ENCODE measurements at regions not wholly inside any gene's neighbourhood (a gene's known extent, or its start where the extent isn't known, plus 50 kb on each side); places are given as distances from the start of the nearest gene placed in this dataset.
"Not testable (repeated sequence)": the region's sequence is repeated elsewhere in the genome, so short reads cannot be mapped to it uniquely, and the experiment has no call there.

DNA sequence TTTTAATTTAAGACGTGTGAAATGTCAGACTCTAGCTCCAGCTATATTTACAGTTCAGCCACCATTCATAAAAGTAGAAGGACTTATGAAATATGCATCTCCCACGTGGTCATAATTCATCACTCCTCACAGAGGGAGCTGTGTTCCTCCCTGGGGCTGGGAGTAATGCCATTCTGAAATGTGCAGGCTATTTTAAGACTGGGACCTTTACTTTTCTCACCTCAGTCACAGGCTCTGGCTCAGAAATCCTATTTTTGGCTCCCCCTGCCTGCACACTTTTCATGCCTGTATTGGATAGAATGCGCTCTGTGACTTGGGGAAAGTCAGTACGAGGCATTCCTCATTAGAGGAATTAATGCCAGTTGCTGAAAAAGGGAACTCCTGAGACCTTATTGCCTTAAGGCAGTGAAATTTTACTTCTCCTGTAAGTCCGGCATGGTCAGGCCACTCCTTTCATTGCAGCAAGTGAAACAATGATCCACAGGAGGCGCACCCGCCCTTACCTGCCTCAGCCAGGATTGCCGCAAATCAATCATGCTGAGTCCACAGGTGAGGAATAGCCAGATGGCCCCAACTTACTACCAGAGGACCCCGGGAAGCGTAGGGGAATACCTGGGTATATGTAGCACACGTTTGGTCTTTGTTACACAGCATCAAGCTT lies 1133.2 kb upstream of the TMEM132C start:
- no peaks in the 10 kb centered on the region for H3K36me3 ChIP-seq (ENCODE audit: control insufficient read depth in 2 of 2, insufficient read depth in 2 of 2, low read length in 1 of 2)
- ChIA-PET RAD21 (ENCODE audit: unreplicated experiment) (no interaction called here), POLR2A (no interaction called here), CTCF (interaction anchor here (0.8 kb wide), 1 partner anchor 556 kb away, joined by 3 read pairs; no protein-coding TSS in a partner anchor), SMC1A (ENCODE audit: uncharacterized antibody, unreplicated experiment) (no interaction called here)
- in situ Hi-C loops (cut with MboI) = no loop called here
- H3K9ac ChIP-seq (ENCODE audit: control insufficient read depth, insufficient read depth, low read length) = no peak overlapping the region
- 37% methylated on average over 11 of the region's 11 CpGs for WGBS (ENCODE audit: insufficient coverage, insufficient replicate concordance, low lambda C conversion rate, missing lambda C conversion rate)
- H3K4me3 ChIP-seq = no peak overlapping the region
- H3K9me3 ChIP-seq (replicated peaks; ENCODE audit: control insufficient read depth, insufficient read depth, low read length) = no peaks in the 10 kb centered on the region; the same call in 2 of the 3 replicates
- FAIRE-seq (no peak), DNase-seq (ENCODE audit: low read depth, low spot score) (no peak), ATAC-seq (no peak)
- no TSS peak for BruUV-seq (replicated peaks)
- no peaks in the 10 kb centered on the region for H3K27me3 ChIP-seq (replicated peaks in 1 of 2; ENCODE audit: control insufficient read depth in 2 of 2, insufficient read depth in 2 of 2, low read length in 1 of 2)
- no peak for TF ChIP-seq RB1 (IDR thresholded peaks at IDR 0.05; ENCODE audit: borderline replicate concordance)
- TF ChIP-seq JUNB (IDR thresholded peaks at IDR 0.05) = no peak
- TF ChIP-seq CREB1 (IDR thresholded peaks at IDR 0.05; ENCODE audit: low read depth) = no peak
- TF ChIP-seq ESRRA (IDR thresholded peaks at IDR 0.05; ENCODE audit: low read length) = no peak
- no peak for TF ChIP-seq HCFC1 (IDR thresholded peaks at IDR 0.05; ENCODE audit: low read length)
- TF ChIP-seq, protein P1, sequence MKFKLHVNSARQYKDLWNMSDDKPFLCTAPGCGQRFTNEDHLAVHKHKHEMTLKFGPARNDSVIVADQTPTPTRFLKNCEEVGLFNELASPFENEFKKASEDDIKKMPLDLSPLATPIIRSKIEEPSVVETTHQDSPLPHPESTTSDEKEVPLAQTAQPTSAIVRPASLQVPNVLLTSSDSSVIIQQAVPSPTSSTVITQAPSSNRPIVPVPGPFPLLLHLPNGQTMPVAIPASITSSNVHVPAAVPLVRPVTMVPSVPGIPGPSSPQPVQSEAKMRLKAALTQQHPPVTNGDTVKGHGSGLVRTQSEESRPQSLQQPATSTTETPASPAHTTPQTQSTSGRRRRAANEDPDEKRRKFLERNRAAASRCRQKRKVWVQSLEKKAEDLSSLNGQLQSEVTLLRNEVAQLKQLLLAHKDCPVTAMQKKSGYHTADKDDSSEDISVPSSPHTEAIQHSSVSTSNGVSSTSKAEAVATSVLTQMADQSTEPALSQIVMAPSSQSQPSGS (IDR thresholded peaks at IDR 0.05; ENCODE audit: low read length) = no peak
- H4K20me1 ChIP-seq (ENCODE audit: control insufficient read depth, insufficient read depth) = no peaks in the 10 kb centered on the region
- no peaks in the 10 kb centered on the region for H3K79me2 ChIP-seq (ENCODE audit: control insufficient read depth, insufficient read depth, low read length)
- H3K4me1 ChIP-seq (ENCODE audit: control insufficient read depth, insufficient read depth, low read length) = no peaks in the 10 kb centered on the region
- no peak overlapping the region for H2AFZ ChIP-seq (ENCODE audit: control insufficient read depth, low read depth, low read length)
- intact Hi-C loops (cut with micrococcal nuclease; ENCODE audit: unreplicated experiment) = no loop called here
- H3K4me2 ChIP-seq (ENCODE audit: control insufficient read depth, insufficient read depth) = no peak overlapping the region
- H3K27ac ChIP-seq (ENCODE audit: control insufficient read depth, insufficient read depth) = no peak overlapping the region

DNA sequence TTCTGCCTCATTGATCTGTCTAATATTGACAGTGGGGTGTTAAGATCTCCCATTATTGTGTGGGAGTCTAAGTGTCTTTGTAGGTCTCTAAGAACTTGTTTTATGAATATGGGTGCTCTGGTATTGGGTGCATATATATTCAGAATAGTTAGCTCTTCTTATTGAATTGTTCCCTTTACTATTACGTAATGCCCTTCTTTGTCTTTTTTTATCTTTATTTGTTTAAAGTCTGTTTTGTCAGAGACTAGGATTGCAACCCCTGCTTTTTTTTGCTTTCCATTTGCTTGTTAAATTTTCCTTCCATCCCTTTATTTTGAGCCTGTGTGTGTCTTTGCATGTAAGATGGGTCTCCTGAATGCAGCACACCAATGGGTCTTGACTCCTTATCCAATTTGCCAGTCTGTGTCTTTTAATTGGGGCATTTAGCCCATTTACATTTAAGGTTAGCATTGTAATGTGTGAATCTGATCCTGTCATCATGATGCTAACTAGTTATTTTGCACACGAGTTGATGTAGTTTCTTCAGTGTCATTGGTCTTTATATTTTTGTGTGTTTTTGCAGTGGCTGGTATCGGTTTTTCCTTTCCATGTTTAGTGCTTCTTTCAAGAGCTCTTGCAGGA lies 1126.0 kb upstream of the TMEM132C start:
- CTCF ChIA-PET; H3K79me2 ChIP-seq (ENCODE audit: control insufficient read depth, insufficient read depth, low read length): not testable (repeated sequence)
- 13% methylated on average over 3 of the region's 3 CpGs for WGBS (ENCODE audit: insufficient coverage, insufficient replicate concordance, low lambda C conversion rate, missing lambda C conversion rate)

More for the DNA sequence above, 1126.0 kb upstream of the TMEM132C start:
- H3K4me1 ChIP-seq (ENCODE audit: control insufficient read depth, insufficient read depth, low read length); H3K4me3 ChIP-seq; H4K20me1 ChIP-seq (ENCODE audit: control insufficient read depth, insufficient read depth); intact Hi-C loops (cut with micrococcal nuclease; ENCODE audit: unreplicated experiment); H3K9ac ChIP-seq (ENCODE audit: control insufficient read depth, insufficient read depth, low read length); H3K9me3 ChIP-seq (replicated peaks; ENCODE audit: control insufficient read depth, insufficient read depth, low read length); BruUV-seq (replicated peaks); ATAC-seq; POLR2A ChIA-PET; in situ Hi-C loops (cut with MboI); H3K27ac ChIP-seq (ENCODE audit: control insufficient read depth, insufficient read depth); FAIRE-seq; H3K4me2 ChIP-seq (ENCODE audit: control insufficient read depth, insufficient read depth); H3K36me3 ChIP-seq (ENCODE audit: control insufficient read depth in 2 of 2, insufficient read depth in 2 of 2, low read length in 1 of 2); H3K27me3 ChIP-seq (replicated peaks in 1 of 2; ENCODE audit: control insufficient read depth in 2 of 2, insufficient read depth in 2 of 2, low read length in 1 of 2); H2AFZ ChIP-seq (ENCODE audit: control insufficient read depth, low read depth, low read length); DNase-seq (ENCODE audit: low read depth, low spot score): not testable (repeated sequence)
- RAD21 ChIA-PET (ENCODE audit: unreplicated experiment) = interaction anchor here (1.1 kb wide), 1 partner anchor 32 kb away, joined by 3 read pairs; no protein-coding TSS in a partner anchor
- SMC1A ChIA-PET (ENCODE audit: uncharacterized antibody, unreplicated experiment) = interaction anchor here (0.6 kb wide), 1 partner anchor 671 kb away, joined by 3 read pairs; no protein-coding TSS in a partner anchor
